ENCODE measurements at regions not wholly inside any gene's neighbourhood (a gene's known extent, or its start where the extent isn't known, plus 50 kb on each side); places are given as distances from the start of the nearest gene placed in this dataset.
"Not testable (repeated sequence)": the region's sequence is repeated elsewhere in the genome, so short reads cannot be mapped to it uniquely, and the experiment has no call there.

- H3K27ac ChIP-seq (ENCODE audit: low read depth, low read length): no peak overlapping the region
- H3K9me3 ChIP-seq (ENCODE audit: control insufficient read depth in 3 of 3, low read length in 3 of 3): no peaks in the 10 kb centered on the region
- no peak overlapping the region for H3K9ac ChIP-seq (ENCODE audit: low read depth in 1 of 3, low read length in 3 of 3)
- H3K4me1 ChIP-seq (ENCODE audit: control insufficient read depth in 3 of 3, insufficient read depth in 3 of 3, low read length in 3 of 3): peaks cover 0 to 6% (median 5%) of the 10 kb centered on the region in 3 donors
- no peaks in the 10 kb centered on the region for H3K36me3 ChIP-seq (ENCODE audit: control insufficient read depth in 3 of 3, insufficient read depth in 3 of 3, low read length in 3 of 3)
- H3K27me3 ChIP-seq (ENCODE audit: control insufficient read depth in 3 of 3, insufficient read depth in 3 of 3, low read length in 3 of 3): no peaks in the 10 kb centered on the region
- no peak overlapping the region for H3K4me3 ChIP-seq (ENCODE audit: low read length in 3 of 3)
Measured at GRCh38 chr14:34049790-34050189, 98.9 kb upstream of the EGLN3 start.

GRCh38 chr14:34049187-34049586 lies 98.3 kb upstream of the EGLN3 start:
- H3K9ac ChIP-seq (ENCODE audit: low read depth in 1 of 3, low read length in 3 of 3): not testable (repeated sequence)

DNA sequence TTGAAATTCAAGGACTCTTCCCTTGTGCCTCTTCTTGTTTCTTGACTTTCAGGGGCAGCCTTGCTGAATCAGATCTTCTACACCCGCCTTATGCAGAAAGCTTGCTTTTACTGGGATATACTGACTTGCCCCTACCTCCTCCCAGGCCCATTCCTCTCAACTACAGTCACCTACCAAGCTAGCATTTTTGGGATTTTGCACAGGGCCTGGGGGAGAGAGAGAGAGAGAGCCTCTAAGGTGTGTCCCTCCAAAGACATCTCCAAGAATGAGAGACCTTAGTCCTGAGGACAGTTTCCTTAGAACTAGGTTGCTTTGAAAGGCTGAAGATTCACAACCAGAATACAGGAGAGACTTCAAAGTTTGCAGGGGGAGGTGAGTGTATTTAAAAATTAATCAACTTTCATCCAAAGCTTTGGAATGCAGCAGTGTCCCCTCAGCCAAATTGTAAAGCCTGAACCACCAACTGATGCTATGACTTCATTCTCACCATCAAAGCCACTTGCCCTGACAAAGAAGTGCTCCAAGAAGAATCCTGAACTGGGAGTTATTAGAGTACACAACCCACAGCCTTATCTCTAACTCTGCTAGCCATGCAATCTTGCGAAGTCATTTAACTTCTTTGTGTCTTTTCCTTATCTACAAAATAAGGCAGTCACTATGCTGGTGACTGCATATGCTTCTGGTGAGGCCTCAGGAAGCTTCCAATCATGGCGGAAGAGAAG lies 96.1 kb upstream of the EGLN3 start:
- no peaks in the 10 kb centered on the region for H3K27me3 ChIP-seq (ENCODE audit: control insufficient read depth in 3 of 3, insufficient read depth in 3 of 3, low read length in 3 of 3)
- H3K4me3 ChIP-seq (ENCODE audit: low read length in 3 of 3): no peak overlapping the region
- H3K36me3 ChIP-seq (ENCODE audit: control insufficient read depth in 3 of 3, insufficient read depth in 3 of 3, low read length in 3 of 3): no peaks in the 10 kb centered on the region
- H3K4me1 ChIP-seq (ENCODE audit: control insufficient read depth in 3 of 3, insufficient read depth in 3 of 3, low read length in 3 of 3): peaks cover 0 to 5% (median 0%) of the 10 kb centered on the region in 3 donors
- H3K27ac ChIP-seq (ENCODE audit: low read depth, low read length): no peak overlapping the region
- H3K9ac ChIP-seq (ENCODE audit: low read depth in 1 of 3, low read length in 3 of 3): no peak overlapping the region
- H3K9me3 ChIP-seq (ENCODE audit: control insufficient read depth in 3 of 3, low read length in 3 of 3): no peaks in the 10 kb centered on the region

More at GRCh38 chr14:34049187-34049586, 98.3 kb upstream of the EGLN3 start:
- not testable (repeated sequence) for H3K27ac ChIP-seq (ENCODE audit: low read depth, low read length); H3K4me1 ChIP-seq (ENCODE audit: control insufficient read depth in 3 of 3, insufficient read depth in 3 of 3, low read length in 3 of 3); H3K4me3 ChIP-seq (ENCODE audit: low read length in 3 of 3); H3K36me3 ChIP-seq (ENCODE audit: control insufficient read depth in 3 of 3, insufficient read depth in 3 of 3, low read length in 3 of 3); H3K27me3 ChIP-seq (ENCODE audit: control insufficient read depth in 3 of 3, insufficient read depth in 3 of 3, low read length in 3 of 3); H3K9me3 ChIP-seq (ENCODE audit: control insufficient read depth in 3 of 3, low read length in 3 of 3)

- Histone ChIP-seq H3K9ac (ENCODE audit: low read depth in 1 of 3, low read length in 3 of 3) (no peak overlapping the region), H3K9me3 (ENCODE audit: control insufficient read depth in 3 of 3, low read length in 3 of 3) (no peaks in the 10 kb centered on the region), H3K27me3 (ENCODE audit: control insufficient read depth in 3 of 3, insufficient read depth in 3 of 3, low read length in 3 of 3) (no peaks in the 10 kb centered on the region), H3K36me3 (ENCODE audit: control insufficient read depth in 3 of 3, insufficient read depth in 3 of 3, low read length in 3 of 3) (no peaks in the 10 kb centered on the region), H3K4me3 (ENCODE audit: low read length in 3 of 3) (no peak overlapping the region), H3K27ac (ENCODE audit: low read depth, low read length) (no peak overlapping the region), H3K4me1 (ENCODE audit: control insufficient read depth in 3 of 3, insufficient read depth in 3 of 3, low read length in 3 of 3) (peaks cover 0 to 3% (median 0%) of the 10 kb centered on the region in 3 donors)
Measured at GRCh38 chr14:34044666-34045306, 93.9 kb upstream of the EGLN3 start.

GRCh38 chr14:34044373-34044637 lies 93.4 kb upstream of the EGLN3 start:
- H3K36me3 ChIP-seq (ENCODE audit: control insufficient read depth in 3 of 3, insufficient read depth in 3 of 3, low read length in 3 of 3): no peaks in the 10 kb centered on the region
- H3K27ac ChIP-seq (ENCODE audit: low read depth, low read length): no peak overlapping the region
- no peak overlapping the region for H3K9ac ChIP-seq (ENCODE audit: low read depth in 1 of 3, low read length in 3 of 3)
- H3K9me3 ChIP-seq (ENCODE audit: control insufficient read depth in 3 of 3, low read length in 3 of 3): no peaks in the 10 kb centered on the region
- no peaks in the 10 kb centered on the region for H3K4me1 ChIP-seq (ENCODE audit: control insufficient read depth in 3 of 3, insufficient read depth in 3 of 3, low read length in 3 of 3)
- no peak overlapping the region for H3K4me3 ChIP-seq (ENCODE audit: low read length in 3 of 3)
- H3K27me3 ChIP-seq (ENCODE audit: control insufficient read depth in 3 of 3, insufficient read depth in 3 of 3, low read length in 3 of 3): no peaks in the 10 kb centered on the region

DNA sequence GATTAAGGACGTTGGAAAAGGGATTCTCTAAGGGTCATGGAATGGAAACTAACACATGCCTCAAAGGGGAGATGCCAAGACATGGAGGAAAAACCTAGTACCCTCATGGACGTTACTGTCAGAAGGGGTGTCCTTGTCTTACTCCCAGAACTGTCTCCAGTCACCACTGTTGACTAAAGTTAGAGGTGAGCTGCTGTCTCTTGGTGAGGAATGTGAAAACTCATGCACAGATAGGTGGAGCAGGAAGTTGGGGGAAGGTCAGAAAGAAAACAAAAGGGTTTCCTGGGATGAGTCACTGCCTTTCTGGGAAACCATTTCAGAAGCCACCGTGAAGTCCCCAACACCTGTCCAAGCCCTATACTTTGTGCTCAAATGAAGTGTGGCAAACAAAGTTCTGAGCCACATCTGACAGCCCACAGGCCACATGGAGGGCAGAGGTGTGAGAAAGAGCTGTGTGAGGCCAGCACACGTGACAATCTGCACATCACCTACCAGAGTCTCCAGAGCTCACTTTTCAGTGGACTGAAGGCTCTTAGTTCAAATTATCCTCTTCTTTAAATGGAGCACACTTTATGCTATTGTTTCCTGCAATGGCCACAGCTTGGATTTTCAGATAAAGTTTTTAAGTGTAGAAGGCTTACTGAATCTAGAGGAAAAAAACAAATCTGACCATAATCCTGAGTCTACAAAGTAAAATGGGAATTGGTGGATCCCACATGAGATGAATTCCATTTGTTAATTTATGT lies 92.9 kb upstream of the EGLN3 start:
- Histone ChIP-seq H3K36me3 (ENCODE audit: control insufficient read depth in 3 of 3, insufficient read depth in 3 of 3, low read length in 3 of 3) (no peaks in the 10 kb centered on the region), H3K4me1 (ENCODE audit: control insufficient read depth in 3 of 3, insufficient read depth in 3 of 3, low read length in 3 of 3) (no peaks in the 10 kb centered on the region), H3K27me3 (ENCODE audit: control insufficient read depth in 3 of 3, insufficient read depth in 3 of 3, low read length in 3 of 3) (no peaks in the 10 kb centered on the region), H3K27ac (ENCODE audit: low read depth, low read length) (no peak overlapping the region), H3K4me3 (ENCODE audit: low read length in 3 of 3) (no peak overlapping the region), H3K9me3 (ENCODE audit: control insufficient read depth in 3 of 3, low read length in 3 of 3) (no peaks in the 10 kb centered on the region), H3K9ac (ENCODE audit: low read depth in 1 of 3, low read length in 3 of 3) (no peak overlapping the region)

DNA sequence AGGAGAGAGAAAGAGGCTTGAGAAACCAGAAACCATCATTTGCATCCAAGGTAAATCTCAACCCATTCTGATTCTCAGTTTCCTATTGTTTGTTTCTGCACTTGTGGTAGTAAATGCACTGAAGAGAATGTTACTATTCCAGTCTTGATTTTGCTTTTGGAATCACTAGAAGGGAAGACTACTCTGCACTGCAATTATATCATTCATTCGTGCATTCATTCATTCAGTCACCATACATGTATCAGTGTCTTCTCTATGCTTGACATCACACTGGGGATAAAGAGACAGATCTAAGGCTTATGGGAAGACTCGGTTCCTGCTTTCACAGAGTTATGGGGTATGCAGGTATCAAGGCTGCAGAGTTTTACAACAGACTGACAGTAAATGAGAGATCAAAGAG lies 90.3 kb upstream of the EGLN3 start:
- Histone ChIP-seq H3K36me3 (ENCODE audit: control insufficient read depth in 3 of 3, insufficient read depth in 3 of 3, low read length in 3 of 3) (no peaks in the 10 kb centered on the region), H3K27ac (ENCODE audit: low read depth, low read length) (no peak overlapping the region), H3K4me1 (ENCODE audit: control insufficient read depth in 3 of 3, insufficient read depth in 3 of 3, low read length in 3 of 3) (no peaks in the 10 kb centered on the region), H3K9ac (ENCODE audit: low read depth in 1 of 3, low read length in 3 of 3) (no peak overlapping the region), H3K4me3 (ENCODE audit: low read length in 3 of 3) (no peak overlapping the region), H3K9me3 (ENCODE audit: control insufficient read depth in 3 of 3, low read length in 3 of 3) (no peaks in the 10 kb centered on the region), H3K27me3 (ENCODE audit: control insufficient read depth in 3 of 3, insufficient read depth in 3 of 3, low read length in 3 of 3) (no peaks in the 10 kb centered on the region)

DNA sequence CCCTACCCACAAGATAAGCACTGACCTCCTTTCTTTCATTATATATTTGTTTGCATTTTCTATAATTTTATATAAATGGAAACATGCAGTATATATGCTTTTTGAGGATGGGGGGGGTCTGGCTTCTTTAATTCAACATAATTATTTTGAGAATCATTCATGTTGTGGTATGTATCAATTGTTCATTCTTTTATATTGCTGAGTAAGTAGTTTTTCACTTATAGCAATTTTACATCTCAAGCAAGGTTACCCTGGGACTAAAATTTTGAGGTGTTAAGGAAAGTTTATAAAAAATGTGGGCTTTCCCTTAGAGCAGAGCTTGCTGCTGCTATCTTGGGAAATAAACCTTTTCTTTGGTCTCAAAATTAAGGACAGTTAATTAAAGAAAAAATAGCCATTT lies 89.9 kb upstream of the EGLN3 start:
- Histone ChIP-seq H3K9me3 (ENCODE audit: control insufficient read depth in 3 of 3, low read length in 3 of 3) (no peaks in the 10 kb centered on the region), H3K27me3 (ENCODE audit: control insufficient read depth in 3 of 3, insufficient read depth in 3 of 3, low read length in 3 of 3) (no peaks in the 10 kb centered on the region), H3K27ac (ENCODE audit: low read depth, low read length) (no peak overlapping the region), H3K9ac (ENCODE audit: low read depth in 1 of 3, low read length in 3 of 3) (no peak overlapping the region), H3K4me3 (ENCODE audit: low read length in 3 of 3) (no peak overlapping the region), H3K36me3 (ENCODE audit: control insufficient read depth in 3 of 3, insufficient read depth in 3 of 3, low read length in 3 of 3) (no peaks in the 10 kb centered on the region), H3K4me1 (ENCODE audit: control insufficient read depth in 3 of 3, insufficient read depth in 3 of 3, low read length in 3 of 3) (no peaks in the 10 kb centered on the region)

GRCh38 chr14:34039428-34040047 lies 88.7 kb upstream of the EGLN3 start:
- no peak overlapping the region for H3K9ac ChIP-seq (ENCODE audit: low read depth in 1 of 3, low read length in 3 of 3)
- H3K4me1 ChIP-seq (ENCODE audit: control insufficient read depth in 3 of 3, insufficient read depth in 3 of 3, low read length in 3 of 3): peaks cover 0 to 4% (median 0%) of the 10 kb centered on the region in 3 donors
- H3K27ac ChIP-seq (ENCODE audit: low read depth, low read length): no peak overlapping the region
- no peak overlapping the region for H3K4me3 ChIP-seq (ENCODE audit: low read length in 3 of 3)
- H3K9me3 ChIP-seq (ENCODE audit: control insufficient read depth in 3 of 3, low read length in 3 of 3): no peaks in the 10 kb centered on the region
- H3K36me3 ChIP-seq (ENCODE audit: control insufficient read depth in 3 of 3, insufficient read depth in 3 of 3, low read length in 3 of 3): no peaks in the 10 kb centered on the region
- H3K27me3 ChIP-seq (ENCODE audit: control insufficient read depth in 3 of 3, insufficient read depth in 3 of 3, low read length in 3 of 3): no peaks in the 10 kb centered on the region
